K562 (cell line): ENCODE measurements at regions not wholly inside any gene's neighbourhood (a gene's known extent, or its start where the extent isn't known, plus 50 kb on each side); places are given as distances from the start of the nearest gene placed in this dataset.

ENCODE experiments used
- ATAC-seq: fragments of 200-7000 bp; cut with Tn5 transposase; 3 replicates; pipeline ENCODE4 v1.9.1; 2020; ENCODE audit warnings: moderate library complexity
- BruUV-seq: library from RNA; stranded (reverse); fragments of 400-500 nt; replicated peaks from 2 replicates; lab custom pipeline; 2021; lab: Mats Ljungman, UMichigan
- CTCF ChIA-PET: fragments of 300-600 bp; formaldehyde crosslinking; extraction: SDS; loops from one replicate; lab custom pipeline; 2021; ENCODE audit warnings: low intra/inter-chr PET ratio; lab: Yijun Ruan, JAX
- POLR2A ChIA-PET: fragments of 300-600, 350-650 bp; sonication (Branson Sonifier 250); formaldehyde crosslinking; extraction: SDS; loops from one replicate; lab custom pipeline; 2021; ENCODE audit warnings: antibody characterized with exemption, inconsistent platforms; lab: Yijun Ruan, JAX
- DNase-seq, 4 experiments: peaks; one replicate each; pipeline versions ENCODE4 v3.0.0 to v3.0.0-alpha.2; 2011 to 2018; ENCODE audit warnings: low spot score in 3 of 4, mixed read lengths in 3 of 4; ENCODE audit errors: extremely low read depth in 1 of 4
- FAIRE-seq: peaks from 2 replicates; lab custom pipeline; 2011; peaks lifted over from hg19 to GRCh38; lab: Jason Lieb, UNC
- H2AFZ ChIP-seq: 2 replicates; pipeline ENCODE4 v1.6.0; 2011; ENCODE audit warnings: low read depth, low read length, control low read depth, inconsistent platforms
- H3K27ac ChIP-seq: fragments of 200-600 bp; 3 replicates; pipeline ENCODE4 v1.8.0; 2011; ENCODE audit warnings: low read depth, mild to moderate bottlenecking, control low read depth, inconsistent platforms, low read length, moderate library complexity, mixed read lengths; ENCODE audit errors: extremely low read depth
- H3K27me3 ChIP-seq, 2 experiments: fragments of 300-600 bp in 1 of 2; 2 replicates in 1 of 2; 3 replicates in 1 of 2; pipeline versions ENCODE4 v1.6.0 to v1.8.0; 2011; ENCODE audit warnings: inconsistent platforms in 2 of 2, low read length in 2 of 2, mild to moderate bottlenecking in 1 of 2, mixed read lengths in 1 of 2, moderate library complexity in 1 of 2; ENCODE audit not compliant: control insufficient read depth in 2 of 2, insufficient read depth in 2 of 2
- H3K36me3 ChIP-seq: fragments of 300-600 bp; 3 replicates; pipeline ENCODE4 v1.8.0; 2011; ENCODE audit warnings: mild to moderate bottlenecking, low read length, inconsistent platforms; ENCODE audit not compliant: control insufficient read depth, insufficient read depth
- H3K4me1 ChIP-seq, 2 experiments: fragments of 200-600 bp in 1 of 2; replicated peaks in 1 of 2; 2 replicates in 1 of 2; 3 replicates in 1 of 2; pipeline versions ENCODE4 v1.5.1 to v1.8.0; 2011; ENCODE audit warnings: inconsistent platforms in 2 of 2, low read length in 2 of 2, mild to moderate bottlenecking in 1 of 2, mixed read lengths in 1 of 2, moderate library complexity in 1 of 2; ENCODE audit not compliant: control insufficient read depth in 2 of 2, insufficient read depth in 2 of 2
- H3K4me2 ChIP-seq: 2 replicates; pipeline ENCODE4 v1.6.1; 2011; ENCODE audit warnings: low read length, control low read depth, inconsistent platforms, mixed read lengths; ENCODE audit not compliant: insufficient read depth
- H3K4me3 ChIP-seq: fragments of 200-600 bp; sonication (generic), shearing (Covaris generic); 2 replicates; pipeline ENCODE4 v1.5.1; 2016; ENCODE audit warnings: control low read depth, inconsistent platforms
- H3K79me2 ChIP-seq: fragments of 200-600 bp; 3 replicates; pipeline ENCODE4 v1.8.0; 2011; ENCODE audit warnings: low read length, inconsistent platforms; ENCODE audit not compliant: control insufficient read depth, insufficient read depth
- H3K9ac ChIP-seq, 2 experiments: 2 replicates each; pipeline versions ENCODE4 v1.6.0 to v1.6.1; 2011; ENCODE audit warnings: low read depth in 2 of 2, low read length in 2 of 2, control low read depth in 1 of 2, inconsistent platforms in 1 of 2, mild to moderate bottlenecking in 1 of 2, mixed read lengths in 1 of 2; ENCODE audit not compliant: insufficient read depth in 1 of 2
- H3K9me1 ChIP-seq: one replicate; pipeline ENCODE4 v1.6.0; 2011; ENCODE audit warnings: inconsistent platforms, mild to moderate bottlenecking, low read length, moderate library complexity; ENCODE audit not compliant: control insufficient read depth, insufficient read depth
- H3K9me3 ChIP-seq: replicated peaks from 2 replicates; pipeline ENCODE4 v1.5.1; 2011; ENCODE audit warnings: low read depth, low read length, inconsistent platforms; ENCODE audit not compliant: control insufficient read depth, insufficient read depth
- H4K20me1 ChIP-seq: replicated peaks from 2 replicates; pipeline ENCODE4 v1.6.1; 2011; ENCODE audit warnings: low read length, inconsistent platforms, mixed read lengths; ENCODE audit not compliant: control insufficient read depth, insufficient read depth
- DACH1 ChIP-seq: fragments of 450-650 bp; IDR thresholded peaks from 2 replicates; pipeline ENCODE4 v1.6.1; 2018; ENCODE audit not compliant: partially characterized antibody
- E2F3 ChIP-seq: fragments of 250-450 bp; sonication (Bioruptor Pico); IDR thresholded peaks from 2 replicates; pipeline ENCODE4 v1.4.0; 2020; ENCODE audit warnings: mild to moderate bottlenecking
- GTF2F1 ChIP-seq: IDR thresholded peaks from 2 replicates; pipeline ENCODE4 v1.6.1; 2011; ENCODE audit warnings: low read depth, low read length, improper control_type of control experiment
- IFI16 ChIP-seq: fragments of 250-450 bp; sonication (Bioruptor Pico); IDR thresholded peaks from 2 replicates; pipeline ENCODE4 v2.1.2; 2022; ENCODE audit warnings: mild to moderate bottlenecking, inconsistent platforms
- KAT8 ChIP-seq: fragments of 450-650 bp; IDR thresholded peaks from 2 replicates; pipeline ENCODE4 v1.6.1; 2016; ENCODE audit warnings: low read depth, mild to moderate bottlenecking
- NELFE ChIP-seq: IDR thresholded peaks from 2 replicates; pipeline ENCODE4 v1.6.1; 2011; ENCODE audit warnings: mild to moderate bottlenecking; ENCODE audit not compliant: insufficient read depth, insufficient read length
- RBM14 ChIP-seq: fragments of 200-400 bp; formaldehyde crosslinking; IDR thresholded peaks from 2 replicates; pipeline ENCODE4 v1.6.1; 2018; ENCODE audit warnings: low read depth, mild to moderate bottlenecking, low read length, moderate library complexity, borderline replicate concordance; ENCODE audit not compliant: insufficient read depth
- TEAD2 ChIP-seq: fragments of 450-650 bp; IDR thresholded peaks from 2 replicates; pipeline ENCODE4 v1.6.1; 2016; ENCODE audit warnings: missing genetic modification characterization, control low read depth, missing compliant biosample characterization
- ZKSCAN3 ChIP-seq: fragments of 250-450 bp; sonication (Bioruptor Pico); IDR thresholded peaks from 2 replicates; pipeline ENCODE4 v1.4.0; 2020
- ZNF263 ChIP-seq: sonication (generic); formaldehyde crosslinking; IDR thresholded peaks from 2 replicates; pipeline ENCODE4 v1.8.0; 2022; ENCODE audit warnings: mild to moderate bottlenecking, missing genetic modification reagents, borderline replicate concordance
- ZNF316 ChIP-seq: fragments of 450-650 bp; IDR thresholded peaks from 2 replicates; pipeline ENCODE4 v1.6.1; 2016
- ZNF354B ChIP-seq: fragments of 250-450 bp; sonication (Bioruptor Pico); IDR thresholded peaks from 2 replicates; pipeline ENCODE4 v1.4.0; 2020
- ZNF57 ChIP-seq: fragments of 450-650 bp; formaldehyde crosslinking; IDR thresholded peaks from 2 replicates; pipeline ENCODE4 v1.4.0; 2020; ENCODE audit warnings: mild to moderate bottlenecking, moderate library complexity
- ZNF584 ChIP-seq: fragments of 200-800 bp; sonication (Bioruptor generic); IDR thresholded peaks from 2 replicates; pipeline ENCODE4 v1.6.1; 2016; ENCODE audit warnings: low read depth, mild to moderate bottlenecking, missing genetic modification characterization, missing compliant biosample characterization
- WGBS: fragments of 100-300 bp; shearing (Covaris generic); methylation state at CpG from one replicate; pipeline ENCODE4 v1.1.6; 2016; ENCODE audit warnings: low coverage, mixed read lengths; ENCODE audit not compliant: insufficient coverage; ENCODE audit errors: missing lambda C conversion rate; 5-methylcytosine and 5-hydroxymethylcytosine counted together
- in situ Hi-C: fragments of 300-500 bp; cut with MboI; formaldehyde crosslinking; loops from 4 replicates; pipeline ENCODE4 v1.15.0; 2018; ENCODE audit warnings: inconsistent platforms, mixed read lengths
- intact Hi-C: fragments of 100-400 bp; cut with micrococcal nuclease; formaldehyde crosslinking; loops from 2 replicates; pipeline ENCODE4 v1.14.2; 2022
- TF ChIP-seq, protein P1 (sequence below): fragments of 450-650 bp; IDR thresholded peaks from 2 replicates; pipeline ENCODE4 v1.6.1; 2016; ENCODE audit warnings: antibody characterized with exemption

DNA sequence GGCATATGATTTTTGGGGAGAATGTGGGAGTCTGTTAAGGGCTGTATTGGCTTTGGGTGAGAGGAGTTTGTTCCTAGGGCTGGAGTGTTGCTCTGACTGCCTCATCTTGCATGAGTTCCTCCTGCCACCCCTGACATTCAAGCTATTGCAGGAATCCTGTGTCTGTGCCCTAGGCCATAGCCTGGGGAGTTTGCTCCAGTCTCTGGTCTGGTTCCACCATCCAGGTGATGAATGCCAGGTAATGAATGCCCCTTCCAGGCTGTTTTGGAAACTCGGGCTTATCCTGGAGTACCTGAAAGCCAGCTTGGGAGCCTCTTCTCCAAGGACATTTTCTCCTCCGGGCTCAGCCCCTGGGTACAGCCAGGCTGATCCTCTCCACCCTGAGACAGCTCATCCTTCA lies 117.0 kb upstream of the IRX3 start:
- Histone ChIP-seq H3K36me3 (no peaks in the 10 kb centered on the region), H3K9me1 (no peaks in the 10 kb centered on the region), H3K9me3 (no peaks in the 10 kb centered on the region), H3K9ac (no peak overlapping the region), H4K20me1 (no peaks in the 10 kb centered on the region), H3K27me3 (no peaks in the 10 kb centered on the region; a peak in 2 of 5 replicates), H3K27ac (no peak overlapping the region), H3K4me1 (no peaks in the 10 kb centered on the region), H3K79me2 (no peaks in the 10 kb centered on the region), H2AFZ (no peak overlapping the region), H3K4me2 (no peak overlapping the region), H3K4me3 (no peak overlapping the region)
- ATAC-seq (no peak), DNase-seq (no peak), FAIRE-seq (no peak)
- ChIA-PET POLR2A (no interaction called here), CTCF (interaction anchor here (0.6 kb wide), 1 partner anchor 12 kb away, joined by 5 read pairs; no protein-coding TSS in a partner anchor)
- no TSS peak for BruUV-seq
- intact Hi-C loops, result no loop called here
- TF ChIP-seq E2F3 (CRISPR knock-in tag) (no peak), ZNF584 (no peak), ZNF57 (CRISPR knock-in tag) (no peak), GTF2F1 (no peak), ZNF354B (no peak), IFI16 (CRISPR knock-in tag) (no peak), NELFE (no peak), DACH1 (no peak), KAT8 (no peak), ZNF316 (no peak), TEAD2 (tag) (no peak), RBM14 (no peak), ZNF263 (CRISPR knock-in tag) (no peak), ZKSCAN3 (no peak)
- TF ChIP-seq, protein P1, sequence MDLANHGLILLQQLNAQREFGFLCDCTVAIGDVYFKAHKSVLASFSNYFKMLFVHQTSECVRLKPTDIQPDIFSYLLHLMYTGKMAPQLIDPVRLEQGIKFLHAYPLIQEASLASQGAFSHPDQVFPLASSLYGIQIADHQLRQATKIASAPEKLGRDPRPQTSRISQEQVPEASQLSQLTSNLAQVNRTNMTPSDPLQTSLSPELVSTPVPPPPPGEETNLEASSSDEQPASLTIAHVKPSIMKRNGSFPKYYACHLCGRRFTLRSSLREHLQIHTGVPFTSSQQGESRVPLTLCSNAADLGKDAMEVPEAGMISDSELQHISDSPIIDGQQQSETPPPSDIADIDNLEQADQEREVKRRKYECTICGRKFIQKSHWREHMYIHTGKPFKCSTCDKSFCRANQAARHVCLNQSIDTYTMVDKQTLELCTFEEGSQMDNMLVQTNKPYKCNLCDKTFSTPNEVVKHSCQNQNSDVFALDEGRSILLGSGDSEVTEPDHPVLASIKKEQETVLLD, result no peak
- in situ Hi-C loops, result no loop called here
- 0% methylated on average over 2 of the region's 2 CpGs for WGBS
